K562 (cell line): ENCODE measurements at regions not wholly inside any gene's neighbourhood (a gene's known extent, or its start where the extent isn't known, plus 50 kb on each side); places are given as distances from the start of the nearest gene placed in this dataset.
A peak's percentile ranks its signal among the peaks of the same experiment; 100 is the strongest.

Experiments used
- CTCFL ChIP-seq: IDR thresholded peaks from 2 replicates; pipeline ENCODE4 v1.6.1; 2011; ENCODE audit warnings: borderline replicate concordance, low read depth, mild to moderate bottlenecking, moderate library complexity, low read length; ENCODE audit not compliant: insufficient read depth, poor library complexity, severe bottlenecking
- EGR1 ChIP-seq: fragments of 450-650 bp; conservative IDR thresholded peaks from 2 replicates; pipeline ENCODE4 v1.6.1; 2017; ENCODE audit warnings: mild to moderate bottlenecking
- ELK3 ChIP-seq: fragments of 450-650 bp; formaldehyde crosslinking; IDR thresholded peaks from 2 replicates; pipeline ENCODE4 v1.4.0; 2020; ENCODE audit warnings: mild to moderate bottlenecking
- FOSL1 ChIP-seq: fragments of 200-800 bp; sonication (Bioruptor generic); conservative IDR thresholded peaks from 2 replicates; pipeline ENCODE4 v1.6.1; 2016; ENCODE audit warnings: missing genetic modification characterization, missing compliant biosample characterization
- KLF16 ChIP-seq: IDR thresholded peaks from 2 replicates; pipeline ENCODE4 v1.6.1; 2016; ENCODE audit warnings: antibody characterized with exemption
- NR4A1 ChIP-seq, 2 experiments: fragments of 250-450 bp in 1 of 2; fragments of 450-650 bp in 1 of 2; sonication (Bioruptor Pico) in 1 of 2; IDR thresholded peaks; 2 replicates each; pipeline versions ENCODE4 v1.4.0 to v1.6.1; 2016 to 2020; ENCODE audit warnings: mild to moderate bottlenecking in 2 of 2, missing compliant biosample characterization in 1 of 2, missing genetic modification characterization in 1 of 2, moderate library complexity in 1 of 2
- PML ChIP-seq: IDR thresholded peaks from 2 replicates; pipeline ENCODE4 v1.6.1; 2012; ENCODE audit warnings: low read length, inconsistent platforms
- RNF2 ChIP-seq: sonication (generic); IDR thresholded peaks from 2 replicates; pipeline ENCODE4 v1.6.1; 2016
- TBL1XR1 ChIP-seq, 2 experiments: IDR thresholded peaks; 2 replicates each; pipeline ENCODE4 v1.6.1; 2012; ENCODE audit warnings: improper control_type of control experiment in 2 of 2, low read length in 2 of 2, mild to moderate bottlenecking in 1 of 2
- TCF3 ChIP-seq: sonication (generic); formaldehyde crosslinking; IDR thresholded peaks from 2 replicates; pipeline ENCODE4 v1.4.0; 2020; ENCODE audit warnings: mild to moderate bottlenecking, missing genetic modification reagents
- TCF7 ChIP-seq: sonication (generic); IDR thresholded peaks from 2 replicates; pipeline ENCODE4 v1.6.1; 2016; ENCODE audit warnings: antibody characterized with exemption, borderline replicate concordance
- THAP12 ChIP-seq: fragments of 250-450 bp; sonication (Bioruptor Pico); IDR thresholded peaks from 2 replicates; pipeline ENCODE4 v1.9.0; 2021; ENCODE audit warnings: mild to moderate bottlenecking, inconsistent platforms
- XRCC3 ChIP-seq: fragments of 450-650 bp; IDR thresholded peaks from 2 replicates; pipeline ENCODE4 v1.6.1; 2017; ENCODE audit warnings: mild to moderate bottlenecking, moderate library complexity
- ZBTB26 ChIP-seq: fragments of 450-650 bp; formaldehyde crosslinking; IDR thresholded peaks from 2 replicates; pipeline ENCODE4 v1.4.0; 2022; ENCODE audit warnings: missing genetic modification characterization
- ZNF668 ChIP-seq: fragments of 250-450 bp; sonication (Bioruptor Pico); IDR thresholded peaks from 2 replicates; pipeline ENCODE4 v1.8.0; 2022; ENCODE audit warnings: mild to moderate bottlenecking, inconsistent platforms
- ZNF76 ChIP-seq: fragments of 250-450 bp; sonication (Bioruptor Pico); IDR thresholded peaks from 2 replicates; pipeline ENCODE4 v1.4.0; 2020; ENCODE audit warnings: mild to moderate bottlenecking, moderate library complexity, borderline replicate concordance
- TF ChIP-seq, protein P1 (sequence below): fragments of 450-650 bp; IDR thresholded peaks from 2 replicates; pipeline ENCODE4 v1.6.1; 2016
- TF ChIP-seq, protein P2 (sequence below): fragments of 250-450 bp; sonication (Bioruptor Pico); IDR thresholded peaks from 2 replicates; pipeline ENCODE4 v1.5.0; 2022; ENCODE audit warnings: mild to moderate bottlenecking

DNA sequence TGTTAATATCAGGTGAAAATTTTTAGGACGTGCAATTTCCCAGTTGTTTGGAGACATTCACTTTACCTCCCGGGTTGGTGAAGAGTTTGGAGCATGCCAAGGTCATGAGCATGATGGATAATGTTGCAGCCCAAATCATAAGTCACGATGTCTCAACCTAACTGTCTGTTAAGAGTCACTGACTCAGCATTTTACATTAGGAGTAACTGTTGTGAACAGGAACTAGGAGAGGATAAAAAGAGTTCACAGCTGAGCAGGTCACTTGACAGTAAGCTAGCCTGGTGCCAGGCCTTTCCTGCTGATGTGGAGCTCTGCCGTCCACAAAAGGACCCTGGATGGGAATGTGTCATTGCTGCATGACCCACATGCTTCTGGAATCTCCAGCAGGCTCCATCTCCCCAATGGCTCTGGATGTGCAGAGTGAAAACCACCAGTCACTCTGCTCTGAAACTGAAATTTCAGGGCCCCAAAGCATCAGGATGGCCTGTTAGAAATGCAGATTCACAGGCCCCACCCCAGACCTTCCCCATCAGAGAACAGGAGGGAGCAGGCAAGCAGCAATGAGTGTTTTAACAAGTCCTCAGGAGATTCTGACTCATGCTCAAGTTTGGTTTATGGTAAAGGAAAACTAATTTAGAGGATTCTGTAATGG, 371.6 kb upstream of the MAF start (continued):
- TF ChIP-seq ZNF668 (CRISPR knock-in tag) (no peak), NR4A1 (CRISPR knock-in tag; IDR thresholded peaks at IDR 0.05) (peak; percentile 97), NR4A1 (tag; IDR thresholded peaks at IDR 0.05) (peak; percentile 95), RNF2 (peak; percentile 85), ZNF76 (0 out of 2 replicates have a peak, but pooled peaks have one; percentile 42), KLF16 (no peak), THAP12 (CRISPR knock-in tag) (no peak), TCF3 (CRISPR knock-in tag) (no peak; the same call in 1 of the 2 replicates), XRCC3 (no peak), PML (no peak), TBL1XR1 (IDR thresholded peaks at IDR 0.05; ENCODE audit: low read length in 2 of 2) (0 out of 4 replicates have a peak, but pooled peaks of 1 of the 2 experiments have one; percentile 62), FOSL1 (tag) (peak; percentile 81), ZBTB26 (CRISPR knock-in tag) (peak; percentile 28; the same call in 1 of the 2 replicates), TCF7 (no peak), CTCFL (no peak), EGR1 (no peak), ELK3 (CRISPR knock-in tag) (no peak)
- TF ChIP-seq, protein P1, sequence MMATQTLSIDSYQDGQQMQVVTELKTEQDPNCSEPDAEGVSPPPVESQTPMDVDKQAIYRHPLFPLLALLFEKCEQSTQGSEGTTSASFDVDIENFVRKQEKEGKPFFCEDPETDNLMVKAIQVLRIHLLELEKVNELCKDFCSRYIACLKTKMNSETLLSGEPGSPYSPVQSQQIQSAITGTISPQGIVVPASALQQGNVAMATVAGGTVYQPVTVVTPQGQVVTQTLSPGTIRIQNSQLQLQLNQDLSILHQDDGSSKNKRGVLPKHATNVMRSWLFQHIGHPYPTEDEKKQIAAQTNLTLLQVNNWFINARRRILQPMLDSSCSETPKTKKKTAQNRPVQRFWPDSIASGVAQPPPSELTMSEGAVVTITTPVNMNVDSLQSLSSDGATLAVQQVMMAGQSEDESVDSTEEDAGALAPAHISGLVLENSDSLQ = peak; percentile 88
- TF ChIP-seq, protein P2, sequence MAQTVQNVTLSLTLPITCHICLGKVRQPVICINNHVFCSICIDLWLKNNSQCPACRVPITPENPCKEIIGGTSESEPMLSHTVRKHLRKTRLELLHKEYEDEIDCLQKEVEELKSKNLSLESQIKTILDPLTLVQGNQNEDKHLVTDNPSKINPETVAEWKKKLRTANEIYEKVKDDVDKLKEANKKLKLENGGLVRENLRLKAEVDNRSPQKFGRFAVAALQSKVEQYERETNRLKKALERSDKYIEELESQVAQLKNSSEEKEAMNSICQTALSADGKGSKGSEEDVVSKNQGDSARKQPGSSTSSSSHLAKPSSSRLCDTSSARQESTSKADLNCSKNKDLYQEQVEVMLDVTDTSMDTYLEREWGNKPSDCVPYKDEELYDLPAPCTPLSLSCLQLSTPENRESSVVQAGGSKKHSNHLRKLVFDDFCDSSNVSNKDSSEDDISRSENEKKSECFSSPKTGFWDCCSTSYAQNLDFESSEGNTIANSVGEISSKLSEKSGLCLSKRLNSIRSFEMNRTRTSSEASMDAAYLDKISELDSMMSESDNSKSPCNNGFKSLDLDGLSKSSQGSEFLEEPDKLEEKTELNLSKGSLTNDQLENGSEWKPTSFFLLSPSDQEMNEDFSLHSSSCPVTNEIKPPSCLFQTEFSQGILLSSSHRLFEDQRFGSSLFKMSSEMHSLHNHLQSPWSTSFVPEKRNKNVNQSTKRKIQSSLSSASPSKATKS (CRISPR knock-in tag) = no peak
